Stimulated activated naive B cell treated with anti-CD40 and anti-IgM and Interleukin-4, amounts not matched to agents 10 μg/mL and 1 μg/mL and 100 μg/mL, for 72 hours (primary cell): ENCODE measurements at regions not wholly inside any gene's neighbourhood (a gene's known extent, or its start where the extent isn't known, plus 50 kb on each side); places are given as distances from the start of the nearest gene placed in this dataset.

Experiments
- ATAC-seq, 2 donors: fragments of 150-1000 bp; cut with Tn5 transposase; replicated peaks; 2 replicates each; pipeline ENCODE4 v1.10.0; 2021; ENCODE audit warnings: moderate library complexity in 1 of 2
- DNase-seq: peaks from one replicate; pipeline ENCODE4 v3.0.0; 2021
- H3K27ac Mint-ChIP-seq: one replicate; pipeline ENCODE4 v1.8.0; 2022; ENCODE audit warnings: mild to moderate bottlenecking, mixed read lengths
- H3K27me3 Mint-ChIP-seq, 2 donors: one replicate each; pipeline ENCODE4 v1.8.0; 2022; ENCODE audit warnings: mixed read lengths in 2 of 2
- H3K36me3 Mint-ChIP-seq, 2 donors: one replicate each; pipeline ENCODE4 v1.8.0; 2022; ENCODE audit warnings: mixed read lengths in 2 of 2, mild to moderate bottlenecking in 1 of 2
- H3K4me1 Mint-ChIP-seq, 2 donors: one replicate each; pipeline ENCODE4 v1.8.0; 2022; ENCODE audit warnings: mixed read lengths in 2 of 2, mild to moderate bottlenecking in 1 of 2
- H3K4me3 Mint-ChIP-seq, 2 donors: one replicate each; pipeline ENCODE4 v1.8.0; 2022; ENCODE audit warnings: mild to moderate bottlenecking in 2 of 2, mixed read lengths in 2 of 2, moderate library complexity in 1 of 2
- H3K9me3 Mint-ChIP-seq, 2 donors: one replicate each; pipeline ENCODE4 v1.8.0; 2022; ENCODE audit warnings: mixed read lengths in 2 of 2, mild to moderate bottlenecking in 1 of 2

DNA sequence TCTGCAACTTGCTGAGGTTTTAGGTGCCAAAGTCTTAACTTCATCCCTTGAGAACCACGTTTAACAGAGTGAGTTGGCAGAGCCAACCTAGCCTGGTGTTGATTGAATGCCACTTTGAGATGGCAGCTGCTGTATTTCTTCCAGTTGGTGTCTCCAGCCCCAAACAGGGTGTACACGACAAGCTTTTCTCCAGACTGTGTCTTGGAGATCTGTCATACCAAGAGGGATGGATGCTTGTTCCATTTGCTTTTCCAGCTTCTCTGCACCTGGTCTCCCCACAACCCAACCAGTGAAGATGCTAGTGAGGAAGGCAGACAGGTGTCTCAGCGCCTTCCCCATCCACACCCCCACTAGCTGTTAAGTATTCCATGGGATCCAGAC is 141.1 kb upstream of the HS3ST2 start:
- Mint-ChIP-seq H3K27ac (no peak overlapping the region), H3K4me3 (no peak overlapping the region), H3K27me3 (peaks cover 0 to 4% of the 10 kb centered on the region in 2 donors), H3K9me3 (no peaks in the 10 kb centered on the region), H3K36me3 (no peaks in the 10 kb centered on the region), H3K4me1 (no peaks in the 10 kb centered on the region)
- DNase-seq (no peak), ATAC-seq (no peak)

DNA sequence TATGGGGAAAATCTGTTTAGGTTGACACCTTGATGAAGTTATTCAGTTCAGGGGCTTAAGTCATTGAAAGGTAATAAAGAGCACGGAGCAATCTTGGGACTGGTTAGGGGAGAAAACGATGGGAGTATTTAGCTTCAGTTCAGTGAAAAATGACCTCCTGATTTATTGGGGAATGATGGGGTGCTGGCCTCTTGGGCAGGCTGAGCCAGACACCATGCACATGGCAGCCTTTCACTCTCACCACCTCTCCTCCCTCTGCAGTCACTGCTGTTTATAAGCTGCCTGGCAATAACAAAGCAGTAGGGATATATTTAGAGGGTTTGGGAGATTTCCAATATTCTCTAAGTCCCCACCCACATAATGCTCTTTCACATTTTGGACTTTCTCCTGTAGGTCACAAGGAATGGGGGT is 140.5 kb upstream of the HS3ST2 start:
- H3K36me3 Mint-ChIP-seq, result no peaks in the 10 kb centered on the region
- no peak overlapping the region for H3K27ac Mint-ChIP-seq
- no peaks in the 10 kb centered on the region for H3K4me1 Mint-ChIP-seq
- peaks cover 0 to 4% of the 10 kb centered on the region in 2 donors for H3K27me3 Mint-ChIP-seq
- DNase-seq, result no peak
- no peak for ATAC-seq
- no peaks in the 10 kb centered on the region for H3K9me3 Mint-ChIP-seq
- H3K4me3 Mint-ChIP-seq, result no peak overlapping the region

- no peak for DNase-seq
- no peak overlapping the region for H3K27ac Mint-ChIP-seq
- peak in 1 of 2 donors; percentile 17 for ATAC-seq
- no peaks in the 10 kb centered on the region for H3K4me1 Mint-ChIP-seq
- H3K4me3 Mint-ChIP-seq, result no peak overlapping the region
- peaks cover 0 to 4% of the 10 kb centered on the region in 2 donors for H3K27me3 Mint-ChIP-seq
- H3K9me3 Mint-ChIP-seq, result no peaks in the 10 kb centered on the region
- H3K36me3 Mint-ChIP-seq, result no peaks in the 10 kb centered on the region
Observed at GRCh38 chr16:22674832-22675191, 139.2 kb upstream of the HS3ST2 start.

DNA sequence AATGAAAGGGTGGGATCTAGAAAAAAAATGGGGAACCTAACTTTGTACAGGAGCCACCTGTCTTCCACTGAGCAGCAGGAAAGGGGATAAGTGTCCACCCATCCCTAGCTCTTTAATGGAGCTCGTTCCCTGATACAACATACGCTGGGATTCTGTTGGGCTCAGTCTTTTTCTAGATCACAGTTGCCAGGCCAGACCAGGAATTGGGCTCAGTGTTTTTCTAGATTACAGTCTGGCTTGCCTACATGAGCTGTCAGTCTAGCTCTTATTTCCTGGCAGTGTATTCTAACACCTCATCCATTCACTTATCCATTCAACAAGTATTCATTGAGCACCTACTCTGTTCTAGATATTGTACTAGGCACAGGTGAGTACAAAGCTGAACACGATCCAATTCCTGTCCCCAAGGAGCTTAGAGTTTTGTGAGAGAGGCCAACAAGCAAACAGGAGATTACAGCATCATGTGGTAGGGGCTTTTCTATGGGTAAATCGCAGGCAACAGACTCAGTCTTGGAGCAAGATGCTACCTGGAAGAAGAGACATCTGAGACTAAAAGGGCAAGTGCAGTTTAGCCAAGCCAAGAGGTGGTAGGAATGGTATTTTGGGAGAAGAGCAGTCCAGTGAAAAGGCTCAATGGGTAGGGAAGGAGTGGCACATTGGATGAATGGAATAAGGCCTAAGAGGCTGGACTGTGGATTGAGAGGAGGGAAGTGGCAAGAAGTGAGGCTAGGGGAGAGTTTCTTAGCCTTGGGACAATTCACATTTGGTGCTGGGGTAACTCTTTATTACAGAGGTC is 138.0 kb upstream of the HS3ST2 start:
- Mint-ChIP-seq H3K4me3 (no peak overlapping the region), H3K27ac (no peak overlapping the region), H3K9me3 (no peaks in the 10 kb centered on the region), H3K4me1 (no peaks in the 10 kb centered on the region), H3K27me3 (peaks cover 0 to 4% of the 10 kb centered on the region in 2 donors), H3K36me3 (no peaks in the 10 kb centered on the region)
- ATAC-seq (no peak), DNase-seq (no peak)

DNA sequence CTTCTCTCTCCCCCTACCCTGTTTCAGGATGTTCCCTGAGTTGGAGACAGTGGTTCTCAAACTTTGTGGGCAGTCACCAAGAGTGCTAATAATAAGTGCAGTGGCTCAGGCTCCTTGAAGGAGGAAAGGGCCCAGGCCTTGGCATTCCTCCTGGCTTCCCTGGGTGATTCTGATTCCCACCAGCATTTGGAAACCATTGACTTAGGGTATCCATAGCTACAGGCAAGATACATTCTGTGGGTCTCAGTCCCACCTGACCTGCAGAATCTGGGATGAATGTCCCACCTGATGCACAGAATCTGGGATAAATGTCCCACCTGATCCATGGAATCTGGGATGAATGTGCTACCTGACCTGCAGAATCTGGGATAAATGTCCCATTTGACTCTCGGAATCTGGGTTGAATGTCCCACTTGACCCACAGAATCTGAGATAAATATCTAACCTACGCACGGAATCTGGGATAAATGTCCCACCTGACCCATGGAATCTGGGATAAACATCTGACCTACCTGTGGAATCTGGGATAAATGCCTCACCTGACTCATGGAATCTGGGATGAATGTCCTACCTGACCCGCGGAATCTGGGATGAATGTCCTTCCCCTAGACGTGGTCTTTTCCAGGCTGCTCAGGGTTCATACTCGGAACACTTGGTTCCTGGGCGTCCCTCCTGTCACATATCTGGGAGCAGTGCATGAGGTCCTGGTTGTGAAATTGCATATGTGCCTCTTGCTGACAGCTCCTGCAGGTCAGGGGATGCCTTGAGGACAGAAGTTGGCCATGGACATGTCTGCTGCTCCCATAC is 136.7 kb upstream of the HS3ST2 start:
- DNase-seq, result no peak
- H3K27ac Mint-ChIP-seq, result no peak overlapping the region

GRCh38 chr16:22678311-22678710 is 135.7 kb upstream of the HS3ST2 start:
- DNase-seq (no peak), ATAC-seq (no peak)
- Mint-ChIP-seq H3K36me3 (no peaks in the 10 kb centered on the region), H3K27ac (no peak overlapping the region), H3K4me3 (no peak overlapping the region), H3K27me3 (peaks cover 4% of the 10 kb centered on the region in 2 donors), H3K4me1 (no peaks in the 10 kb centered on the region), H3K9me3 (no peaks in the 10 kb centered on the region)

More for the DNA sequence above, 136.7 kb upstream of the HS3ST2 start:
- Mint-ChIP-seq H3K4me1 (no peaks in the 10 kb centered on the region), H3K27me3 (peaks cover 0 to 4% of the 10 kb centered on the region in 2 donors), H3K36me3 (no peaks in the 10 kb centered on the region), H3K9me3 (no peaks in the 10 kb centered on the region), H3K4me3 (no peak overlapping the region)
- peak in 1 of 2 donors; percentile 5 for ATAC-seq

DNA sequence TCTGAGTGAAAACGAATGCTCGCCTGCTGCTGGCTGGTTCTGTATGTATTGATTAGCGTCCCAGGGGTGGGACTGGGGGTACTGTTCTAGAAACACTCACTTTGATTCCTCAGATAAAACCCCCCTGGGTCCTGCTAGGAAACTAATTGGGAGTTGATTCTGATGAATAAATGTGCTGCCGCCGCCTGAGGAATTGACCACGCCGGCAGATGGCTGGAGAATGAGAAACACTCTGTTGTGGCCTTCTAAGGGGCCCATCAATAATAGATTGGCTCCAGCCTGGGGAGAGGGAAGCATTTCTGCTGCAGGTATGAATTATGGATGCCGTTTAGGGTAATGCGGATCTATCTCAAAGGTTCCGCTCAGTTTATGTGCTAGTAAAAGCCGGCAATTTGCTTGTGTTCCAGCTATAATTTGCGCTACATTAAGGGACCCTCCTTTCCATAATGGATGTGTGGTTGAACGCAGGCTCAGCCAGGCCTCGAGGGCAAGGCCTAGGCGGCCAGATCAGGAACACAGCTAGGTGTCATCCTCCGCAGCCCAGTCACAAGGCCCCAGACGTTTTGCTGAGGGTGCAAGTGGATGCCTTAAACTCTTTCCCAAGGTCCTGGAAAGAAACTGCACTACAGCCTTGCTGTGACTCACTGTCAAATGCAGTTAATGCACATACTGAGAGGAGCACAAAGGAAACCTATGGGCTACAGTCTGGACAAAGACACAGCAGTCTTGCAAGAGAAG is 132.2 kb upstream of the HS3ST2 start:
- Mint-ChIP-seq H3K4me1 (peaks cover 0 to 4% of the 10 kb centered on the region in 2 donors), H3K4me3 (no peak overlapping the region), H3K27ac (no peak overlapping the region), H3K9me3 (peaks cover 0 to 2% of the 10 kb centered on the region in 2 donors), H3K36me3 (no peaks in the 10 kb centered on the region), H3K27me3 (peaks cover 8 to 23% of the 10 kb centered on the region in 2 donors)
- ATAC-seq, result no peak
- no peak for DNase-seq

- ATAC-seq, result no peak
- H3K9me3 Mint-ChIP-seq, result peaks cover 0 to 2% of the 10 kb centered on the region in 2 donors
- no peaks in the 10 kb centered on the region for H3K36me3 Mint-ChIP-seq
- no peak overlapping the region for H3K4me3 Mint-ChIP-seq
- peaks cover 4 to 23% of the 10 kb centered on the region in 2 donors for H3K27me3 Mint-ChIP-seq
- H3K4me1 Mint-ChIP-seq, result peaks cover 0 to 4% of the 10 kb centered on the region in 2 donors
- no peak overlapping the region for H3K27ac Mint-ChIP-seq
- DNase-seq, result no peak
Observed at GRCh38 chr16:22683258-22683657, 130.7 kb upstream of the HS3ST2 start.

- Mint-ChIP-seq H3K27me3 (peaks cover 4 to 23% of the 10 kb centered on the region in 2 donors), H3K36me3 (no peaks in the 10 kb centered on the region), H3K4me3 (no peak overlapping the region), H3K27ac (no peak overlapping the region), H3K9me3 (peaks cover 0 to 2% of the 10 kb centered on the region in 2 donors), H3K4me1 (peaks cover 0 to 4% of the 10 kb centered on the region in 2 donors)
- peak in 1 of 2 donors; percentile 17 for ATAC-seq
- no peak for DNase-seq
Observed at GRCh38 chr16:22683730-22684573, 130.0 kb upstream of the HS3ST2 start.

DNA sequence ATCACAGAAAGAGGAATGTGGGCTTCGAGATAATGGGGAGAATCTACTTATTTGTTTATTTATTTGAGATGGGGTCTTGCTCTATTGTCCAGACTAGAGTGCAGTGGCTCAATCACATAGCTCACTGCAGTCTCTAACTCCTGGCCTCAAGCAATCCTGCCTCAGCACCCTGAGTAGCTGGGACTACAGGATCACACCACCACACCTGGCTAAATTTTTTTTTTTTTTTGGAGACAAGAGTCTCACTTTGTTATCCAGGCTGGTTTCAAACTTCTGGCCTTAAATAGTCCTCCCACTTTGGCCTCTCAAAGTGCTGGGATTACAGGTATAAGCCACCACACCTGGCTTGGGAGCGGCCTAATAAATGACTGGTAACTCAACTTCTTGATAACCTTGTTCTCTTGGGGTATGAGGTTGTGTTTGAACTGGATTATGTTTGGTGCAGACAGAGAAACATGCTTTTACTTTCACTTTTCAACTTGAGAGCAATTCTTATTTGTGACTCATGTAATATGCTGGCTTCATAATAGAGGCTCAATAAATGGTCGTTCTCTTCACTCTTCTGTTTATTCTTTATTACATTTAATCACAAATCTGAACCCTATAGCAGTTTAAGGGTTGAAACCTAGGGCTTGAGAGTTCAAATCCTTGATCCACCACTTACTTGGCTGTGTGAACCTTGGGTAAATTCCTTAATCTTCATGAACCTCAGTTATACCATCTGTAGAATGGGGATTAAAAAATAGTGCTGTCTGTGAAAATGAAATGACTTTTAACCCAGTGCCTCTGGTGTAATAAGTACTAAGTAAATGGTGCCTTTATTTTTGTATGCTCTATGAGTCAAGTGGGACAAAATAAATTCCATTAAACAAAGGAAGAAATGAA is 129.1 kb upstream of the HS3ST2 start:
- H3K27ac Mint-ChIP-seq, result no peak overlapping the region
- no peak for DNase-seq
- H3K27me3 Mint-ChIP-seq, result peaks cover 4 to 23% of the 10 kb centered on the region in 2 donors
- no peak overlapping the region for H3K4me3 Mint-ChIP-seq
- ATAC-seq, result no peak
- H3K36me3 Mint-ChIP-seq, result no peaks in the 10 kb centered on the region
- peaks cover 0 to 2% of the 10 kb centered on the region in 2 donors for H3K9me3 Mint-ChIP-seq
- peaks cover 0 to 4% of the 10 kb centered on the region in 2 donors for H3K4me1 Mint-ChIP-seq

GRCh38 chr16:22685459-22685830 is 128.5 kb upstream of the HS3ST2 start:
- H3K27ac Mint-ChIP-seq, result no peak overlapping the region
- H3K4me1 Mint-ChIP-seq, result peaks cover 0 to 4% of the 10 kb centered on the region in 2 donors
- H3K36me3 Mint-ChIP-seq, result no peaks in the 10 kb centered on the region
- DNase-seq (no peak), ATAC-seq (no peak)
- H3K9me3 Mint-ChIP-seq, result peaks cover 0 to 2% of the 10 kb centered on the region in 2 donors
- H3K27me3 Mint-ChIP-seq, result peaks cover 4 to 23% of the 10 kb centered on the region in 2 donors
- H3K4me3 Mint-ChIP-seq, result no peak overlapping the region

DNA sequence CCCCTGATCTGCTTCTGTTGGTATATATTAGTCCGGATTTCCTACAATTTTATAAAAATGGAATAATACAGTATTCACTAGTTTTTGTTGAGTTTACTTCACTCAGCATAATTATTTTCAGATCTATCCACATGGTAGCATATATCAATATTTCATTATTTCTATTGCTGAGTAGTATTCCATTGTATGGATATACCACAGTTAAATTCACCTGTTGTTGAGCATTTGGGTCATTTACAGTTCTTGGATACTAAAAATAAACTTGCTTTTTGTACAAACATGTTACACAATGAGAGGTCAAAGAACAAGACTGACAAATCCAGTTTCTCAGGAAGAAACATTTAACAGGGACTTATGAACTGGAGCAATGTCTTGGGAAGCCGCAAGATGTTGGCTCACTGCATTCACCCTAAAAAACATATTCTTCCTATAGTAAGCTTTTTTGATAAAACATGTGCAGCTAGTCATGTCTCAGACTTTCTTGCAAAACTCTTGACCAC is 126.9 kb upstream of the HS3ST2 start:
- Mint-ChIP-seq H3K4me3 (no peak overlapping the region), H3K27ac (no peak overlapping the region), H3K4me1 (peaks cover 0 to 4% of the 10 kb centered on the region in 2 donors), H3K9me3 (peaks cover 0 to 2% of the 10 kb centered on the region in 2 donors), H3K36me3 (no peaks in the 10 kb centered on the region), H3K27me3 (peaks cover 4 to 23% of the 10 kb centered on the region in 2 donors)
- DNase-seq, result no peak
- no peak for ATAC-seq

DNA sequence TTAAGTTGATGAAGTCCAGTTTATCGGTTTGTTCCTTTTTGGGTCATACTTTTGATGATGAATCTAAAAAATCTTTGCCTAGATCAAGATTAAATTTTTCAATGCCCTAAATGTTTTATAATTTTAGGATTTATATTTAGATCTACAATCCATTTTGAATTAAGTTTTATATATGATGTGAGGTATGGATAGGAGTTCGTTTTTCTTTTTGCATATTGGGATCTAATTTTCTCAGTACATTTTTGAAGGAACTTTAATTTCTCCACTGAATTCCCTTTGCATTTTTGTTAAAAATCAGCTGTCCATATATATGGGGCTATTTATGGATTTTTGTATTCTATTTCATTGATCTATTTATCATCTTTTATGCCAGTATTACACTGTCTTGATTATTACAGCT is 125.5 kb upstream of the HS3ST2 start:
- ATAC-seq (no peak), DNase-seq (no peak)
- Mint-ChIP-seq H3K9me3 (peaks cover 0 to 2% of the 10 kb centered on the region in 2 donors), H3K4me1 (peaks cover 0 to 4% of the 10 kb centered on the region in 2 donors), H3K27me3 (peaks cover 4 to 19% of the 10 kb centered on the region in 2 donors), H3K27ac (no peak overlapping the region), H3K36me3 (no peaks in the 10 kb centered on the region), H3K4me3 (no peak overlapping the region)
